ENCODE measurements at regions not wholly inside any gene's neighbourhood (a gene's known extent, or its start where the extent isn't known, plus 50 kb on each side); places are given as distances from the start of the nearest gene placed in this dataset.

DNA sequence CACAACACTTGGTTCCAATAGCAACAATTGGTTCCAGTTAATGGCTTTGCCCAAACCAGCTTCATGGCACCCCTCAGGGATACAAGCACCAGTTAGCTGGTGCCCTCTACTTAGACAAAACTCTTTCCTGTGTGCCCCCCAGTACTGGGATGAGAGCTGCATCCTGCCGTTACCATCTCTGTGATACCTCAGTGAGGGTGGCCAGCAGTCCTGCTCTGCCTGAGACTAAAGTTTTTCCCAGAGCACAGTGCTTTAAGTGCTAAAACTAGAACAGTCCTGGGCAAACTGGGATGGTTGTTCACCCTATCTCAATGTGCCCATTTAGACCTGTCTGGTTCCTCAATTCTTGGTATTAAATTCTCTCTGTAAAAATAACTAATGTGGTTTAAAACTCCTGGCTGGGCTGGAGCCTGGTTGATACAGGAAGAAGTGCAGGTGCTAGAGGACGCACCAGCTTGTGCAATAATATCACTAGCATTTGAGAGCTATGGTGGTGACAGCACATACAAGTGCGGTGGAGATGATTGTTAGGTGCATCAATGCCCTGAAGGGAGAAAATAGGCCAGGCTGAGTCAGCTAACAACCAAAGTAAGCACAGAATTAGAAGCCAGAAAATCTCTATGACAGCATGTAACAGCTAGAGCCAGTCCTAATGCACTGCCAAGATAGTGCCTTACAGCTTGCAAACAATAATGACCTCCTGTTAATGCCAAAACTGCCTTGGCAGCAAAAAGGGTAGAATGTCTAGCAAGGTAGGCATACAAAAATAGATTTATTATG, 179.8 kb upstream of the GALNT2 start:
- no peak overlapping the region for H3K27ac Mint-ChIP-seq
- Histone ChIP-seq H3K27me3 (ENCODE audit: control insufficient read depth, insufficient read depth, low read length) (no peaks in the 10 kb centered on the region), H3K9me3 (ENCODE audit: control insufficient read depth, insufficient read depth, low read length) (no peaks in the 10 kb centered on the region), H3K27ac (ENCODE audit: low read length) (no peak overlapping the region), H3K4me1 (ENCODE audit: control insufficient read depth, insufficient read depth, low read length) (no peaks in the 10 kb centered on the region), H3K36me3 (ENCODE audit: control insufficient read depth, insufficient read depth, low read length) (no peaks in the 10 kb centered on the region), H3K4me3 (ENCODE audit: low read length) (no peak overlapping the region)
- no peaks in the 10 kb centered on the region for H3K9me3 Mint-ChIP-seq
- intact Hi-C loops (cut with micrococcal nuclease) = no loop called here
- DNase-seq (no peak), ATAC-seq (no peak)
- WGBS (ENCODE audit: insufficient coverage) = 89% methylated on average over 3 of the region's 3 CpGs
- no peaks in the 10 kb centered on the region for H3K4me1 Mint-ChIP-seq
- no peaks in the 10 kb centered on the region for H3K36me3 Mint-ChIP-seq
- TF ChIP-seq, protein P1, sequence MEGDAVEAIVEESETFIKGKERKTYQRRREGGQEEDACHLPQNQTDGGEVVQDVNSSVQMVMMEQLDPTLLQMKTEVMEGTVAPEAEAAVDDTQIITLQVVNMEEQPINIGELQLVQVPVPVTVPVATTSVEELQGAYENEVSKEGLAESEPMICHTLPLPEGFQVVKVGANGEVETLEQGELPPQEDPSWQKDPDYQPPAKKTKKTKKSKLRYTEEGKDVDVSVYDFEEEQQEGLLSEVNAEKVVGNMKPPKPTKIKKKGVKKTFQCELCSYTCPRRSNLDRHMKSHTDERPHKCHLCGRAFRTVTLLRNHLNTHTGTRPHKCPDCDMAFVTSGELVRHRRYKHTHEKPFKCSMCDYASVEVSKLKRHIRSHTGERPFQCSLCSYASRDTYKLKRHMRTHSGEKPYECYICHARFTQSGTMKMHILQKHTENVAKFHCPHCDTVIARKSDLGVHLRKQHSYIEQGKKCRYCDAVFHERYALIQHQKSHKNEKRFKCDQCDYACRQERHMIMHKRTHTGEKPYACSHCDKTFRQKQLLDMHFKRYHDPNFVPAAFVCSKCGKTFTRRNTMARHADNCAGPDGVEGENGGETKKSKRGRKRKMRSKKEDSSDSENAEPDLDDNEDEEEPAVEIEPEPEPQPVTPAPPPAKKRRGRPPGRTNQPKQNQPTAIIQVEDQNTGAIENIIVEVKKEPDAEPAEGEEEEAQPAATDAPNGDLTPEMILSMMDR (IDR thresholded peaks at IDR 0.05) = no peak
- H3K4me3 Mint-ChIP-seq = no peak overlapping the region
- H3K27me3 Mint-ChIP-seq (ENCODE audit: low read depth in 2 of 2) = peaks cover 6 to 34% of the 10 kb centered on the region in 2 donors

DNA sequence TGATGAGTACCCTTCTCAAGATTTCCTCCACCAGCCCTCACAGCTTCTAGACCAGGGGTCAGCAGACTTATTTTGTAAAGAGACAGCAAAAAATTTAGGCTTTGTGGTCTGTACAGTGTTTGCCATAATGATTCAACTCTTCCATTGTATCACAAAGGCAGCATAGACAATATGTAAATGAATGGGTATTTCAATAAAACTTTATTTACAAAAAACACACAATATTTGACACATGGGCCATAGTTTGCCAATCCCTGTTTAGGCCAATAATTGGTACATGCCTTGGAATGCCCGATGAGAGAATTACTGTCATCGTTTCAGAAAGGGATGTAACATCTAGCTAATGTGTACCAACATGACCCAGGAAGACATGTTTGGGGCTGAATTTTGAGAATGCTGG, 178.9 kb upstream of the GALNT2 start:
- Mint-ChIP-seq H3K4me3 (no peak overlapping the region), H3K27me3 (ENCODE audit: low read depth in 2 of 2) (peaks cover 5 to 34% of the 10 kb centered on the region in 2 donors), H3K9me3 (no peaks in the 10 kb centered on the region), H3K27ac (no peak overlapping the region), H3K4me1 (no peaks in the 10 kb centered on the region), H3K36me3 (no peaks in the 10 kb centered on the region)
- H3K9me3 ChIP-seq (ENCODE audit: control insufficient read depth, insufficient read depth, low read length) = no peaks in the 10 kb centered on the region
- H3K27ac ChIP-seq (ENCODE audit: low read length) = no peak overlapping the region
- intact Hi-C loops (cut with micrococcal nuclease) = no loop called here
- DNase-seq (no peak), ATAC-seq (no peak)
- TF ChIP-seq, protein P1 (IDR thresholded peaks at IDR 0.05) = no peak
- H3K4me3 ChIP-seq (ENCODE audit: low read length) = no peak overlapping the region
- WGBS (ENCODE audit: insufficient coverage) = 92% methylated on average over 2 of the region's 2 CpGs
- no peaks in the 10 kb centered on the region for H3K36me3 ChIP-seq (ENCODE audit: control insufficient read depth, insufficient read depth, low read length)
- no peaks in the 10 kb centered on the region for H3K27me3 ChIP-seq (ENCODE audit: control insufficient read depth, insufficient read depth, low read length)
- H3K4me1 ChIP-seq (ENCODE audit: control insufficient read depth, insufficient read depth, low read length) = no peaks in the 10 kb centered on the region

DNA sequence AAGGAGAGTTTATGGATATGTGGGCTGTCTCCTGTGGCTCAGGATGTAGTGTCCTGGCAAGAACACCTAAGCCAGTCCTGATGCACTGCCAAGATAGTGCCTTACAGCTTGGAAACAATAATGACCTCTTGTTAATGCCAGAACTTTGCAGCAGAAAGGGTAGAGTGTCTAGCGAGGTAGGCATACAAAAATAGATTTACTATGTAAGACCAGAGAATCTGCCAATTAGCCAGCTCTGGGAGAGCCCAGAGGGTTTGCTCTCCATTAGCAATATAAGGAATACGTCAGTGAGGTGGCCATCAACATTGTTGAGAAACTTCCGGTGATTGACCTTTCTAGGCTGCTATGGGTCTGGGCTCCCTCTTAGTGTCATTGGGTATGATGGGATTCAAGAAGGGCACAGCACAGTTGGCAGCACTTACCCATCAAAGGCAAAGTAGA, 178.5 kb upstream of the GALNT2 start:
- 94% methylated on average over 3 of the region's 3 CpGs for WGBS (ENCODE audit: insufficient coverage)
- H3K4me3 ChIP-seq (ENCODE audit: low read length) = no peak overlapping the region
- H3K36me3 ChIP-seq (ENCODE audit: control insufficient read depth, insufficient read depth, low read length) = no peaks in the 10 kb centered on the region
- intact Hi-C loops (cut with micrococcal nuclease) = no loop called here
- no peaks in the 10 kb centered on the region for H3K4me1 Mint-ChIP-seq
- H3K27me3 Mint-ChIP-seq (ENCODE audit: low read depth in 2 of 2) = peaks cover 7 to 34% of the 10 kb centered on the region in 2 donors
- ATAC-seq (no peak), DNase-seq (no peak)
- H3K36me3 Mint-ChIP-seq = no peaks in the 10 kb centered on the region
- TF ChIP-seq, protein P1 (IDR thresholded peaks at IDR 0.05) = no peak
- no peaks in the 10 kb centered on the region for H3K9me3 ChIP-seq (ENCODE audit: control insufficient read depth, insufficient read depth, low read length)
- H3K4me1 ChIP-seq (ENCODE audit: control insufficient read depth, insufficient read depth, low read length) = no peaks in the 10 kb centered on the region
- H3K27ac Mint-ChIP-seq = no peak overlapping the region
- H3K9me3 Mint-ChIP-seq = no peaks in the 10 kb centered on the region
- no peak overlapping the region for H3K27ac ChIP-seq (ENCODE audit: low read length)
- H3K4me3 Mint-ChIP-seq = no peak overlapping the region
- H3K27me3 ChIP-seq (ENCODE audit: control insufficient read depth, insufficient read depth, low read length) = no peaks in the 10 kb centered on the region

DNA sequence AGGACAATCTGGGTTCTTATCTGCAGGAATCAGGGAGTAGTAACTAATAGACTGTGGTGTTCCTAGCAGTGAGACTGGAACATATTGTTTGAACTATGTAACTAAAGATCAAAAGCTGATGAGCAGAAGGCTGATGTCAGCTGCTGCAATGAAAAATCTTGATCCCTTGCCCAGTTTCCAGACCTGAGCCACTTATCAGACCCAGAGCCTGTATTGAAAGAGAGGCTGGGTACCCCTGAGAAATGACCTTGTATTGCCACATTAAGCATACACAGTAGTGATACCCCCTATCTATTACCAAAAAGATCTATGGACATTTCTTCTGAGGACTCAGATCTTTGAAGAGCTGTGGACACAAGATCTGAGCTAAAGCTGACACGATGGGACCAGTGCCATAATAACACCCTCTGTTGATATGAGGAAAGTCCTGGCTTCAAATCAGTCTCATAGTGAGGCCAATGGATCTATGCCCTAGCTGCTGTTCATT, 178.0 kb upstream of the GALNT2 start:
- no peaks in the 10 kb centered on the region for H3K4me1 ChIP-seq (ENCODE audit: control insufficient read depth, insufficient read depth, low read length)
- Mint-ChIP-seq H3K27me3 (ENCODE audit: low read depth in 2 of 2) (peaks cover 7 to 30% of the 10 kb centered on the region in 2 donors), H3K4me1 (no peaks in the 10 kb centered on the region), H3K9me3 (no peaks in the 10 kb centered on the region), H3K27ac (no peak overlapping the region), H3K36me3 (no peaks in the 10 kb centered on the region), H3K4me3 (no peak overlapping the region)
- TF ChIP-seq, protein P1 (IDR thresholded peaks at IDR 0.05) = no peak
- WGBS (ENCODE audit: insufficient coverage) = 88% methylated on average over 1 of the region's 1 CpG
- no peak for DNase-seq
- no peak overlapping the region for H3K27ac ChIP-seq (ENCODE audit: low read length)
- intact Hi-C loops (cut with micrococcal nuclease) = no loop called here
- no peak overlapping the region for H3K4me3 ChIP-seq (ENCODE audit: low read length)
- ATAC-seq = no peak
- H3K27me3 ChIP-seq (ENCODE audit: control insufficient read depth, insufficient read depth, low read length) = no peaks in the 10 kb centered on the region
- H3K9me3 ChIP-seq (ENCODE audit: control insufficient read depth, insufficient read depth, low read length) = no peaks in the 10 kb centered on the region
- H3K36me3 ChIP-seq (ENCODE audit: control insufficient read depth, insufficient read depth, low read length) = no peaks in the 10 kb centered on the region
